WTC11 (cell line): ENCODE measurements at regions not wholly inside any gene's neighbourhood (a gene's known extent, or its start where the extent isn't known, plus 50 kb on each side); places are given as distances from the start of the nearest gene placed in this dataset.
"Not testable (repeated sequence)": the region's sequence is repeated elsewhere in the genome, so short reads cannot be mapped to it uniquely, and the experiment has no call there.

Experiments used
- ATAC-seq: fragments of 200-7000 bp; cut with Tn5 transposase; 2 replicates; pipeline ENCODE4 v1.10.0; 2021; ENCODE audit warnings: mild to moderate bottlenecking, moderate library complexity
- CTCF ChIA-PET: fragments of 300-600 bp; sonication (Branson Sonifier 250); formaldehyde crosslinking; loops from one replicate; lab custom pipeline; 2021; ENCODE audit warnings: antibody characterized with exemption; lab: Charles Lee
- POLR2A ChIA-PET: fragments of 350-600 bp; sonication (Branson Sonifier 250); formaldehyde crosslinking; loops from one replicate; lab custom pipeline; 2021; ENCODE audit warnings: antibody characterized with exemption; lab: Charles Lee
- DNase-seq: peaks from one replicate; pipeline ENCODE4 v3.0.0; 2021; ENCODE audit warnings: low spot score
- H3K27ac Mint-ChIP-seq: 2 replicates; pipeline ENCODE4 v1.8.0; 2021; ENCODE audit warnings: mixed read lengths
- H3K27me3 Mint-ChIP-seq: 2 replicates; pipeline ENCODE4 v1.8.0; 2021; ENCODE audit warnings: low read depth, mild to moderate bottlenecking, moderate library complexity, mixed read lengths
- H3K36me3 Mint-ChIP-seq: 2 replicates; pipeline ENCODE4 v1.8.0; 2021; ENCODE audit warnings: mixed read lengths
- H3K4me1 Mint-ChIP-seq: 2 replicates; pipeline ENCODE4 v1.8.0; 2022; ENCODE audit warnings: mixed read lengths
- H3K4me3 Mint-ChIP-seq: 2 replicates; pipeline ENCODE4 v1.8.0; 2021; ENCODE audit warnings: mild to moderate bottlenecking, moderate library complexity, mixed read lengths
- H3K9me3 Mint-ChIP-seq: 2 replicates; pipeline ENCODE4 v1.8.0; 2021; ENCODE audit warnings: mixed read lengths
- ATF2 ChIP-seq: sonication (generic); formaldehyde crosslinking; IDR thresholded peaks from 2 replicates; pipeline ENCODE4 v1.8.1; 2022; ENCODE audit warnings: low read depth, missing genetic modification reagents, borderline replicate concordance
- ATF3 ChIP-seq: sonication (generic); formaldehyde crosslinking; conservative IDR thresholded peaks from 2 replicates; pipeline ENCODE4 v1.8.1; 2022; ENCODE audit warnings: mild to moderate bottlenecking, missing genetic modification reagents
- CREB1 ChIP-seq: sonication (generic); formaldehyde crosslinking; IDR thresholded peaks from 2 replicates; pipeline ENCODE4 v1.8.0; 2023; ENCODE audit warnings: mild to moderate bottlenecking, missing genetic modification reagents
- E2F1 ChIP-seq: sonication (generic); formaldehyde crosslinking; IDR thresholded peaks from 2 replicates; pipeline ENCODE4 v1.8.0; 2022; ENCODE audit warnings: mild to moderate bottlenecking, missing genetic modification reagents
- E2F4 ChIP-seq: sonication (generic); formaldehyde crosslinking; IDR thresholded peaks from 2 replicates; pipeline ENCODE4 v1.8.1; 2022; ENCODE audit warnings: low read depth, mild to moderate bottlenecking, moderate library complexity, missing genetic modification reagents, borderline replicate concordance
- ESRRA ChIP-seq: sonication (generic); formaldehyde crosslinking; IDR thresholded peaks from 2 replicates; pipeline ENCODE4 v1.8.1; 2022; ENCODE audit warnings: mild to moderate bottlenecking, missing genetic modification reagents, borderline replicate concordance
- FOXP4 ChIP-seq: sonication (generic); formaldehyde crosslinking; IDR thresholded peaks from 2 replicates; pipeline ENCODE4 v1.8.0; 2022; ENCODE audit warnings: mild to moderate bottlenecking, missing genetic modification reagents
- HMGXB4 ChIP-seq: sonication (generic); formaldehyde crosslinking; IDR thresholded peaks from 2 replicates; pipeline ENCODE4 v1.8.1; 2023; ENCODE audit warnings: mild to moderate bottlenecking, moderate library complexity, missing genetic modification reagents
- IRF2 ChIP-seq: sonication (generic); formaldehyde crosslinking; IDR thresholded peaks from 2 replicates; pipeline ENCODE4 v1.8.0; 2022; ENCODE audit warnings: low read depth, missing genetic modification reagents, borderline replicate concordance
- KAT7 ChIP-seq: sonication (generic); formaldehyde crosslinking; IDR thresholded peaks from 2 replicates; pipeline ENCODE4 v1.8.1; 2023; ENCODE audit warnings: missing genetic modification reagents, mild to moderate bottlenecking, borderline replicate concordance
- NFE2L1 ChIP-seq: sonication (generic); formaldehyde crosslinking; IDR thresholded peaks from 2 replicates; pipeline ENCODE4 v1.8.1; 2023; ENCODE audit warnings: missing genetic modification reagents
- NFYB ChIP-seq: sonication (generic); formaldehyde crosslinking; conservative IDR thresholded peaks from 2 replicates; pipeline ENCODE4 v1.8.0; 2022; ENCODE audit warnings: low read depth, missing genetic modification reagents
- NR2C2 ChIP-seq: sonication (generic); formaldehyde crosslinking; IDR thresholded peaks from 2 replicates; pipeline ENCODE4 v1.8.0; 2022; ENCODE audit warnings: mild to moderate bottlenecking, missing genetic modification reagents
- PRDM15 ChIP-seq: sonication (generic); formaldehyde crosslinking; IDR thresholded peaks from 2 replicates; pipeline ENCODE4 v1.8.0; 2022; ENCODE audit warnings: missing genetic modification reagents
- TEAD1 ChIP-seq: sonication (generic); formaldehyde crosslinking; IDR thresholded peaks from 2 replicates; pipeline ENCODE4 v1.8.0; 2022; ENCODE audit warnings: mild to moderate bottlenecking, missing genetic modification reagents
- USF2 ChIP-seq: sonication (generic); formaldehyde crosslinking; IDR thresholded peaks from 2 replicates; pipeline ENCODE4 v1.8.1; 2023; ENCODE audit warnings: mild to moderate bottlenecking, missing genetic modification reagents, moderate library complexity
- ZNF219 ChIP-seq: sonication (generic); formaldehyde crosslinking; IDR thresholded peaks from 2 replicates; pipeline ENCODE4 v1.8.0; 2023; ENCODE audit warnings: missing genetic modification reagents, mild to moderate bottlenecking, borderline replicate concordance
- ZNF281 ChIP-seq: sonication (generic); formaldehyde crosslinking; IDR thresholded peaks from 2 replicates; pipeline ENCODE4 v1.8.0; 2023; ENCODE audit warnings: mild to moderate bottlenecking, missing genetic modification reagents

- TF ChIP-seq ATF3 (CRISPR knock-in tag) (no peak), USF2 (CRISPR knock-in tag) (0 out of 2 replicates have a peak, but pooled peaks have one; percentile 44), NFYB (CRISPR knock-in tag) (no peak), NR2C2 (CRISPR knock-in tag) (0 out of 2 replicates have a peak, but pooled peaks have one; percentile 33), E2F4 (CRISPR knock-in tag) (0 out of 2 replicates have a peak, but pooled peaks have one; percentile 16), ZNF219 (CRISPR knock-in tag) (no peak), ATF2 (CRISPR knock-in tag) (no peak), NFE2L1 (CRISPR knock-in tag) (no peak), ZNF281 (peak; percentile 71; the same call in 1 of the 2 replicates), TEAD1 (CRISPR knock-in tag) (no peak), CREB1 (CRISPR knock-in tag) (no peak), HMGXB4 (CRISPR knock-in tag) (peak; percentile 92), E2F1 (CRISPR knock-in tag) (peak; percentile 58; the same call in 1 of the 2 replicates), PRDM15 (CRISPR knock-in tag) (peak; percentile 73), ESRRA (CRISPR knock-in tag) (peak; percentile 58; the same call in 1 of the 2 replicates), IRF2 (CRISPR knock-in tag) (no peak), FOXP4 (CRISPR knock-in tag) (peak; percentile 50; the same call in 1 of the 2 replicates), KAT7 (CRISPR knock-in tag) (no peak)
These were observed 511.8 kb upstream of the ZNF337 start (continued) for GRCh38 chr20:26208296-26209091.

GRCh38 chr20:26207967-26208295 lies 511.3 kb upstream of the ZNF337 start:
- CTCF ChIA-PET, H3K36me3 Mint-ChIP-seq, H3K27ac Mint-ChIP-seq, H3K4me1 Mint-ChIP-seq, POLR2A ChIA-PET, H3K9me3 Mint-ChIP-seq: not testable (repeated sequence)
- DNase-seq, result peak; percentile 65
- Mint-ChIP-seq H3K4me3 (peak overlapping the region; percentile 68), H3K27me3 (peaks cover 45% of the 10 kb centered on the region)
- ATAC-seq, result peak; percentile 40
